Right lobe of liver (tissue), 6 donors: ENCODE measurements at regions not wholly inside any gene's neighbourhood (a gene's known extent, or its start where the extent isn't known, plus 50 kb on each side); places are given as distances from the start of the nearest gene placed in this dataset.
A peak's percentile ranks its signal among the peaks of the same experiment; 100 is the strongest.

ENCODE experiments used
- ATAC-seq, 4 donors: fragments of 200-7000 bp; cut with Tn5 transposase; one replicate each; pipeline ENCODE4 v1.9.1; 2020; ENCODE audit warnings: mild to moderate bottlenecking in 4 of 4, moderate library complexity in 4 of 4
- DNase-seq, 3 donors: peaks; one replicate each; pipeline ENCODE4 v3.0.0-alpha.2; 2020
- H3K27ac ChIP-seq, 3 donors: fragments of 200-600 bp; one replicate each; pipeline ENCODE4 v1.8.0; 2022
- H3K27me3 ChIP-seq, 2 donors: fragments of 200-600 bp; one replicate each; pipeline ENCODE4 v1.8.0; 2022
- H3K36me3 ChIP-seq, 4 donors: fragments of 200-600 bp; sonication (generic) in 1 of 4; one replicate each; pipeline versions ENCODE4 v1.5.1 to v1.8.0; 2017 to 2022; ENCODE audit warnings: control low read depth in 1 of 4
- H3K4me1 ChIP-seq, 4 donors: fragments of 200-600 bp; sonication (generic) in 1 of 4; one replicate each; pipeline versions ENCODE4 v1.5.1 to v1.8.0; 2017 to 2022; ENCODE audit warnings: control low read depth in 1 of 4
- H3K4me3 ChIP-seq, 3 donors: fragments of 200-600 bp; one replicate each; pipeline ENCODE4 v1.8.0; 2022
- H3K9me3 ChIP-seq, 4 donors: fragments of 200-600 bp; sonication (generic) in 1 of 4; one replicate each; pipeline versions ENCODE4 v1.5.1 to v1.8.0; 2017 to 2022; ENCODE audit warnings: control low read depth in 1 of 4
- POLR2A ChIP-seq: fragments of 450-650 bp; IDR thresholded peaks from one replicate; pipeline ENCODE4 v1.6.1; 2017; ENCODE audit warnings: antibody characterized with exemption, mild to moderate bottlenecking
- WGBS: methylation state at CpG from one replicate; pipeline ENCODE4 v1.1.6; 2018; ENCODE audit warnings: low coverage, low lambda C conversion rate; ENCODE audit not compliant: insufficient coverage; ENCODE audit errors: missing lambda C conversion rate; 5-methylcytosine and 5-hydroxymethylcytosine counted together
- intact Hi-C, 2 donors: fragments of 100-400 bp; cut with DNase I; formaldehyde crosslinking; loops; one replicate each; pipeline versions ENCODE4 v1.11.2 to v1.14.1; 2022
- TF ChIP-seq, protein P1 (sequence below), 4 donors: fragments of 200-600 bp in 3 of 4; fragments of 450-650 bp in 1 of 4; IDR thresholded peaks; one replicate each; pipeline versions ENCODE4 v1.5.1 to v1.8.0; 2016 to 2022; ENCODE audit warnings: antibody characterized with exemption in 4 of 4, mild to moderate bottlenecking in 2 of 4
- donor health status: DM: no; HTN: yes; CAD: no.
- donor health status: DM: no; HTN: no; CAD: no.
- donor health status: DM: no; HTN: no; CAD: no.
- donor health status: DM: no; HTN: yes; CAD: no.
- donor health status: DM: no; HTN: yes; CAD: no.

DNA sequence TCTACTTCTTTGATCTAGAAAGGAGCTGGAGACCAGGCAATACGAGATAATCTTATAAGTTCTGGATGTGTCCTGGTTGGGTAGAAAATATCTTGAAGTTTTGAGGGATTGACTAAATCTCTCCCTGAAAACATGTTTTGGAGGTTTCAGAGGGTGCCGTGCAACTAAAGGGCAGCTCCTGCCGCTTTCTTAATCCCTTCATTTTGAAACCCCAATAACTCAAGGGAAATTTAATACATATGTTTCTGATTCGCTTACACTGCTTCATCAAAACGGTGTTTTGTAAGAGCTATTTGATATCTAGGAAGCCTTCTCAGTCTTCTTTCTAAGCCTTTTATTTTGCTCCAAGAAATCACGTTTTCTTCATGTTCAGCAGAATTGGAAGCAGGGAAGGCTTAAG, 129.0 kb downstream of the ASCL1 start:
- 71% methylated on average over 6 of the region's 6 CpGs for WGBS
- Histone ChIP-seq H3K4me1 (no peaks in the 10 kb centered on the region), H3K27ac (no peak overlapping the region), H3K4me3 (no peak overlapping the region), H3K36me3 (no peaks in the 10 kb centered on the region), H3K9me3 (no peaks in the 10 kb centered on the region), H3K27me3 (no peaks in the 10 kb centered on the region)
- intact Hi-C loops, result no loop called here
- no peak for DNase-seq
- ATAC-seq, result no peak
- TF ChIP-seq, protein P1, sequence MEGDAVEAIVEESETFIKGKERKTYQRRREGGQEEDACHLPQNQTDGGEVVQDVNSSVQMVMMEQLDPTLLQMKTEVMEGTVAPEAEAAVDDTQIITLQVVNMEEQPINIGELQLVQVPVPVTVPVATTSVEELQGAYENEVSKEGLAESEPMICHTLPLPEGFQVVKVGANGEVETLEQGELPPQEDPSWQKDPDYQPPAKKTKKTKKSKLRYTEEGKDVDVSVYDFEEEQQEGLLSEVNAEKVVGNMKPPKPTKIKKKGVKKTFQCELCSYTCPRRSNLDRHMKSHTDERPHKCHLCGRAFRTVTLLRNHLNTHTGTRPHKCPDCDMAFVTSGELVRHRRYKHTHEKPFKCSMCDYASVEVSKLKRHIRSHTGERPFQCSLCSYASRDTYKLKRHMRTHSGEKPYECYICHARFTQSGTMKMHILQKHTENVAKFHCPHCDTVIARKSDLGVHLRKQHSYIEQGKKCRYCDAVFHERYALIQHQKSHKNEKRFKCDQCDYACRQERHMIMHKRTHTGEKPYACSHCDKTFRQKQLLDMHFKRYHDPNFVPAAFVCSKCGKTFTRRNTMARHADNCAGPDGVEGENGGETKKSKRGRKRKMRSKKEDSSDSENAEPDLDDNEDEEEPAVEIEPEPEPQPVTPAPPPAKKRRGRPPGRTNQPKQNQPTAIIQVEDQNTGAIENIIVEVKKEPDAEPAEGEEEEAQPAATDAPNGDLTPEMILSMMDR (IDR thresholded peaks at IDR 0.05), result no peak
- no peak for TF ChIP-seq POLR2A

- Histone ChIP-seq H3K27ac (no peak overlapping the region), H3K36me3 (no peaks in the 10 kb centered on the region), H3K4me1 (peaks cover 0 to 11% (median 3%) of the 10 kb centered on the region in 4 donors), H3K27me3 (no peaks in the 10 kb centered on the region), H3K4me3 (peak overlapping the region in 1 of 3 donors; percentile 9), H3K9me3 (no peaks in the 10 kb centered on the region)
- DNase-seq, result peak in 1 of 3 donors; percentile 45
- TF ChIP-seq POLR2A, result no peak
- TF ChIP-seq, protein P1 (IDR thresholded peaks at IDR 0.05), result no peak
- ATAC-seq, result peak; percentile 83 to 94 (median 88)
- intact Hi-C loops, result no loop called here
- 21% methylated on average over 2 of the region's 3 CpGs for WGBS
These were observed 136.1 kb downstream of the ASCL1 start for GRCh38 chr12:103093499-103094106.

GRCh38 chr12:103097496-103097895, 140.0 kb downstream of the ASCL1 start:
- H3K4me3 ChIP-seq, result no peak overlapping the region
- intact Hi-C loops, result no loop called here
- H3K4me1 ChIP-seq, result peaks cover 0 to 11% (median 3%) of the 10 kb centered on the region in 4 donors
- no peak overlapping the region for H3K27ac ChIP-seq
- H3K9me3 ChIP-seq, result no peaks in the 10 kb centered on the region
- no peaks in the 10 kb centered on the region for H3K27me3 ChIP-seq
- WGBS, result 83% methylated on average over 1 of the region's 2 CpGs
- TF ChIP-seq, protein P1 (IDR thresholded peaks at IDR 0.05), result no peak
- no peak for TF ChIP-seq POLR2A
- ATAC-seq (no peak), DNase-seq (no peak)
- H3K36me3 ChIP-seq, result no peaks in the 10 kb centered on the region

DNA sequence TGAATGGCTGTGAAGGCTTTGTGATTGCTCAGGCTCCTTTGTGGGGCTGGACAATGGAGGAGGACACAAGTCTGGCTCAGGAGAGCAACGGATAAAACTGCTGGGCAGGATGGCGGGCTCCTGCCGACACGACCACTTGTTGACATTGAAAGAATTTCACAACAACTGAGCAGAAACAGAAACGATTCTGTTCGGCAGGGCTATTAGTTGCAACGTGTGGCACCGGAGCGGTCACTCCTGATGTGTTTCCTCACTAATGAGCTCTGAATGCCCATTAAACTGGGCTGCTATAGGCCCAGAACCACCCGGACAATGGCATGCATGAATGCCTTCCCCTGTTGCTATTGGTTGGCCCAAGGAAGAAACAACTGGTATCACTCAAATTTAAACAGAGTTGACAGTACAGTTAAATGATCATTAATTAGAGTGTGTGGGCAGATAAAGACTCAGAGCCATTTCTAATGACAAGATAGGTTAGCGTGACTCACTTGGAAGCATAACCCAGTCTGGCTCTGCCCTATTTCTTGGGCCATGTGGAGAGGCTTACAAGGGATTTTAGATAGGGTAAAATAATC, 142.9 kb downstream of the ASCL1 start:
- Histone ChIP-seq H3K27ac (no peak overlapping the region), H3K9me3 (no peaks in the 10 kb centered on the region), H3K36me3 (no peaks in the 10 kb centered on the region), H3K4me1 (no peaks in the 10 kb centered on the region), H3K4me3 (no peak overlapping the region), H3K27me3 (no peaks in the 10 kb centered on the region)
- WGBS, result 100% methylated on average over 1 of the region's 11 CpGs
- DNase-seq, result peak in 1 of 3 donors; percentile 17
- no peak for ATAC-seq
- intact Hi-C loops, result no loop called here
- TF ChIP-seq POLR2A, result no peak
- TF ChIP-seq, protein P1 (IDR thresholded peaks at IDR 0.05), result no peak
